Adrenal gland (tissue), 5 donors: ENCODE measurements at regions not wholly inside any gene's neighbourhood (a gene's known extent, or its start where the extent isn't known, plus 50 kb on each side); places are given as distances from the start of the nearest gene placed in this dataset.

Source experiments
- POLR2A ChIP-seq, 2 donors: fragments of 450-650 bp; IDR thresholded peaks; one replicate each; pipeline ENCODE4 v1.6.1; 2017; ENCODE audit warnings: antibody characterized with exemption in 2 of 2, mild to moderate bottlenecking in 2 of 2, moderate library complexity in 1 of 2
- TF ChIP-seq, protein P1 (sequence below), 6 experiments: fragments of 450-650 bp in 4 of 6; fragments of 200-600 bp in 2 of 6; sonication (generic) in 1 of 6; IDR thresholded peaks; 1 replicate in 5 of 6; 2 replicates in 1 of 6; pipeline versions ENCODE4 v1.5.1 to v1.8.0; 2016 to 2021; ENCODE audit warnings: antibody characterized with exemption in 6 of 6, mild to moderate bottlenecking in 2 of 6, moderate library complexity in 1 of 6
- donor health status: DM: no; HTN: no; CAD: no.

DNA sequence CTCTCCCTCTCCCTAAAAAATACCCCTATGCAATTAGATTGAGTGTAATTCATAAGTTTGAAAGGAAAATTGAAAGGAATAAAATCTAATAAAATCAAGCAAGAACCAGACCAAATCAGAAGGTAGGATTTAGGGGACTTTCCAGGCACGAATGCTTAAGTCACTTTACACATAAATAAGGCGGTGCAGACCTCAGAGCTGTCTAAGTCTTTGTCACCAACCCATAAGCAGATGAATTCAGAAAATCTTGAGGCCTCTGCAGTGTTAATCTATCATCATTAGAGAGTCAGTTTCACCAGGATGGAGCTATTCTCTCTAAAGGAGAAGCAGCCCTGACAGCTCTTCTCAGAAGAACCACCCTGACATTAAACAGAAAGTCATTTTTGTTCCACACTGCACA lies 819.1 kb upstream of the AMELY start:
- TF ChIP-seq, protein P1, sequence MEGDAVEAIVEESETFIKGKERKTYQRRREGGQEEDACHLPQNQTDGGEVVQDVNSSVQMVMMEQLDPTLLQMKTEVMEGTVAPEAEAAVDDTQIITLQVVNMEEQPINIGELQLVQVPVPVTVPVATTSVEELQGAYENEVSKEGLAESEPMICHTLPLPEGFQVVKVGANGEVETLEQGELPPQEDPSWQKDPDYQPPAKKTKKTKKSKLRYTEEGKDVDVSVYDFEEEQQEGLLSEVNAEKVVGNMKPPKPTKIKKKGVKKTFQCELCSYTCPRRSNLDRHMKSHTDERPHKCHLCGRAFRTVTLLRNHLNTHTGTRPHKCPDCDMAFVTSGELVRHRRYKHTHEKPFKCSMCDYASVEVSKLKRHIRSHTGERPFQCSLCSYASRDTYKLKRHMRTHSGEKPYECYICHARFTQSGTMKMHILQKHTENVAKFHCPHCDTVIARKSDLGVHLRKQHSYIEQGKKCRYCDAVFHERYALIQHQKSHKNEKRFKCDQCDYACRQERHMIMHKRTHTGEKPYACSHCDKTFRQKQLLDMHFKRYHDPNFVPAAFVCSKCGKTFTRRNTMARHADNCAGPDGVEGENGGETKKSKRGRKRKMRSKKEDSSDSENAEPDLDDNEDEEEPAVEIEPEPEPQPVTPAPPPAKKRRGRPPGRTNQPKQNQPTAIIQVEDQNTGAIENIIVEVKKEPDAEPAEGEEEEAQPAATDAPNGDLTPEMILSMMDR (IDR thresholded peaks at IDR 0.05) = no peak
- TF ChIP-seq POLR2A (IDR thresholded peaks at IDR 0.05) = no peak
